HL-60 (cell line): ENCODE measurements at regions not wholly inside any gene's neighbourhood (a gene's known extent, or its start where the extent isn't known, plus 50 kb on each side); places are given as distances from the start of the nearest gene placed in this dataset.

Source experiments
- CTCF ChIP-seq: IDR thresholded peaks from one replicate; pipeline ENCODE4 v1.5.1; 2011; ENCODE audit warnings: low read length, control low read depth, inconsistent platforms; ENCODE audit not compliant: insufficient read depth
- GABPA ChIP-seq: IDR thresholded peaks from 2 replicates; pipeline ENCODE4 v1.6.1; 2012; ENCODE audit warnings: low read depth
- POLR2AphosphoS5 ChIP-seq: IDR thresholded peaks from 2 replicates; pipeline ENCODE4 v1.6.1; 2012; ENCODE audit warnings: low read depth
- REST ChIP-seq: IDR thresholded peaks from 2 replicates; pipeline ENCODE4 v1.6.1; 2012; ENCODE audit warnings: low read depth; ENCODE audit not compliant: insufficient replicate concordance
- SPI1 ChIP-seq: IDR thresholded peaks from 2 replicates; pipeline ENCODE4 v1.6.1; 2012; ENCODE audit warnings: low read depth, mild to moderate bottlenecking, borderline replicate concordance

GRCh38 chr1:82829527-82829926 is 1028.8 kb downstream of the ADGRL2 start:
- TF ChIP-seq POLR2AphosphoS5 (no peak), CTCF (no peak), REST (no peak), SPI1 (no peak), GABPA (no peak)
